ENCODE measurements at regions not wholly inside any gene's neighbourhood (a gene's known extent, or its start where the extent isn't known, plus 50 kb on each side); places are given as distances from the start of the nearest gene placed in this dataset.

GRCh38 chr9:79263628-79264027 lies 308.1 kb upstream of the TLE4 start:
- no peak for TF ChIP-seq MYC (IDR thresholded peaks at IDR 0.05; ENCODE audit: low read depth, low read length)
- TF ChIP-seq, protein P1, sequence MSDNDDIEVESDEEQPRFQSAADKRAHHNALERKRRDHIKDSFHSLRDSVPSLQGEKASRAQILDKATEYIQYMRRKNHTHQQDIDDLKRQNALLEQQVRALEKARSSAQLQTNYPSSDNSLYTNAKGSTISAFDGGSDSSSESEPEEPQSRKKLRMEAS (IDR thresholded peaks at IDR 0.05; ENCODE audit: insufficient read depth, insufficient read length) = no peak
- TF ChIP-seq, protein P2, sequence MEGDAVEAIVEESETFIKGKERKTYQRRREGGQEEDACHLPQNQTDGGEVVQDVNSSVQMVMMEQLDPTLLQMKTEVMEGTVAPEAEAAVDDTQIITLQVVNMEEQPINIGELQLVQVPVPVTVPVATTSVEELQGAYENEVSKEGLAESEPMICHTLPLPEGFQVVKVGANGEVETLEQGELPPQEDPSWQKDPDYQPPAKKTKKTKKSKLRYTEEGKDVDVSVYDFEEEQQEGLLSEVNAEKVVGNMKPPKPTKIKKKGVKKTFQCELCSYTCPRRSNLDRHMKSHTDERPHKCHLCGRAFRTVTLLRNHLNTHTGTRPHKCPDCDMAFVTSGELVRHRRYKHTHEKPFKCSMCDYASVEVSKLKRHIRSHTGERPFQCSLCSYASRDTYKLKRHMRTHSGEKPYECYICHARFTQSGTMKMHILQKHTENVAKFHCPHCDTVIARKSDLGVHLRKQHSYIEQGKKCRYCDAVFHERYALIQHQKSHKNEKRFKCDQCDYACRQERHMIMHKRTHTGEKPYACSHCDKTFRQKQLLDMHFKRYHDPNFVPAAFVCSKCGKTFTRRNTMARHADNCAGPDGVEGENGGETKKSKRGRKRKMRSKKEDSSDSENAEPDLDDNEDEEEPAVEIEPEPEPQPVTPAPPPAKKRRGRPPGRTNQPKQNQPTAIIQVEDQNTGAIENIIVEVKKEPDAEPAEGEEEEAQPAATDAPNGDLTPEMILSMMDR (IDR thresholded peaks at IDR 0.05; ENCODE audit: extremely low read depth in 1 of 2, insufficient read depth in 1 of 2, low read depth in 1 of 2, low read length in 2 of 2) = no peak
- no peak for TF ChIP-seq POLR2AphosphoS5 (IDR thresholded peaks at IDR 0.05; ENCODE audit: insufficient read depth, low read depth, low read length)
- TF ChIP-seq EZH2 (IDR thresholded peaks at IDR 0.05; ENCODE audit: borderline replicate concordance, low read depth, low read length, severe bottlenecking) = no peak
- TF ChIP-seq FOS (IDR thresholded peaks at IDR 0.05; ENCODE audit: borderline replicate concordance, insufficient read depth, low read length) = no peak
- no peak for TF ChIP-seq POLR2A (IDR thresholded peaks at IDR 0.05; ENCODE audit: low read depth, low read length)
